Neural cell (in vitro differentiated cells): ENCODE measurements at regions not wholly inside any gene's neighbourhood (a gene's known extent, or its start where the extent isn't known, plus 50 kb on each side); places are given as distances from the start of the nearest gene placed in this dataset.

Experiments used
- EP300 ChIP-seq: fragments of 450-650 bp; conservative IDR thresholded peaks from 2 replicates; pipeline ENCODE4 v1.6.1; 2014; ENCODE audit warnings: antibody characterized with exemption, mild to moderate bottlenecking, moderate library complexity; ENCODE audit not compliant: poor library complexity, severe bottlenecking
- EZH2 ChIP-seq: fragments of 200-600, 300-800 bp; shearing (Covaris generic), sonication (generic); IDR thresholded peaks from 2 replicates; pipeline ENCODE4 v1.6.1; 2014; ENCODE audit warnings: antibody characterized with exemption, low read length, borderline replicate concordance, mild to moderate bottlenecking; ENCODE audit not compliant: insufficient read depth, poor library complexity, severe bottlenecking
- MXI1 ChIP-seq: fragments of 450-650 bp; conservative IDR thresholded peaks from 2 replicates; pipeline ENCODE4 v1.6.1; 2014; ENCODE audit warnings: antibody characterized with exemption, mild to moderate bottlenecking; ENCODE audit not compliant: poor library complexity, severe bottlenecking
- POLR2AphosphoS5 ChIP-seq: IDR thresholded peaks from 2 replicates; pipeline ENCODE4 v1.6.1; 2012
- RAD21 ChIP-seq: fragments of 450-650 bp; conservative IDR thresholded peaks from 2 replicates; pipeline ENCODE4 v1.6.1; 2014; ENCODE audit warnings: antibody characterized with exemption, mild to moderate bottlenecking, moderate library complexity
- SMC3 ChIP-seq: fragments of 450-650 bp; conservative IDR thresholded peaks from 2 replicates; pipeline ENCODE4 v1.6.1; 2014; ENCODE audit warnings: antibody characterized with exemption, mild to moderate bottlenecking, moderate library complexity; ENCODE audit not compliant: poor library complexity
- TAF1 ChIP-seq: IDR thresholded peaks from 2 replicates; pipeline ENCODE4 v1.6.1; 2012; ENCODE audit warnings: low read depth
- TF ChIP-seq, protein P1 (sequence below): fragments of 450-650 bp; IDR thresholded peaks from 2 replicates; pipeline ENCODE4 v1.5.1; 2014; ENCODE audit warnings: antibody characterized with exemption, mild to moderate bottlenecking, moderate library complexity; ENCODE audit not compliant: poor library complexity, severe bottlenecking
- TF ChIP-seq, protein P2 (sequence below): IDR thresholded peaks from 2 replicates; pipeline ENCODE4 v1.6.1; 2012; ENCODE audit warnings: borderline replicate concordance

DNA sequence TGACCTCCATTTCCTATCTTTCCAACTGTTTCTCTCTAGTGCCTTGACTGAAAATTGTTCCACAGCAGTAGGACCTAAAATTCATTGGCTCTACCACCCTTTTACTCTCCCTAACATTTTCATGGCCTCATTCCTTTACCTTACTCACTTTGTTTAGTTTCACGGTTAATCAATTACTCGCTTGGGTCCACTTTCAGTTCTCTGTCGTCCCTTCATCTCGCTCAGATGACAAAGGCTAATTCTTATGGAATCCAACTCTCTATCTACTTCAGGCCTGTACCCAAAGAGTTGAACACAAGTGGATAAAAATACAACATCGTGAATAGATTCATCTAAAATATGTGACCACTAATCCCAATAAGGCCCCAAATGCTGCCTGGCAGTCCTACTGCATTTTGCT is 85.9 kb upstream of the ADO start:
- TF ChIP-seq, protein P1, sequence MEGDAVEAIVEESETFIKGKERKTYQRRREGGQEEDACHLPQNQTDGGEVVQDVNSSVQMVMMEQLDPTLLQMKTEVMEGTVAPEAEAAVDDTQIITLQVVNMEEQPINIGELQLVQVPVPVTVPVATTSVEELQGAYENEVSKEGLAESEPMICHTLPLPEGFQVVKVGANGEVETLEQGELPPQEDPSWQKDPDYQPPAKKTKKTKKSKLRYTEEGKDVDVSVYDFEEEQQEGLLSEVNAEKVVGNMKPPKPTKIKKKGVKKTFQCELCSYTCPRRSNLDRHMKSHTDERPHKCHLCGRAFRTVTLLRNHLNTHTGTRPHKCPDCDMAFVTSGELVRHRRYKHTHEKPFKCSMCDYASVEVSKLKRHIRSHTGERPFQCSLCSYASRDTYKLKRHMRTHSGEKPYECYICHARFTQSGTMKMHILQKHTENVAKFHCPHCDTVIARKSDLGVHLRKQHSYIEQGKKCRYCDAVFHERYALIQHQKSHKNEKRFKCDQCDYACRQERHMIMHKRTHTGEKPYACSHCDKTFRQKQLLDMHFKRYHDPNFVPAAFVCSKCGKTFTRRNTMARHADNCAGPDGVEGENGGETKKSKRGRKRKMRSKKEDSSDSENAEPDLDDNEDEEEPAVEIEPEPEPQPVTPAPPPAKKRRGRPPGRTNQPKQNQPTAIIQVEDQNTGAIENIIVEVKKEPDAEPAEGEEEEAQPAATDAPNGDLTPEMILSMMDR = no peak
- no peak for TF ChIP-seq TAF1
- no peak for TF ChIP-seq EZH2
- TF ChIP-seq, protein P2, sequence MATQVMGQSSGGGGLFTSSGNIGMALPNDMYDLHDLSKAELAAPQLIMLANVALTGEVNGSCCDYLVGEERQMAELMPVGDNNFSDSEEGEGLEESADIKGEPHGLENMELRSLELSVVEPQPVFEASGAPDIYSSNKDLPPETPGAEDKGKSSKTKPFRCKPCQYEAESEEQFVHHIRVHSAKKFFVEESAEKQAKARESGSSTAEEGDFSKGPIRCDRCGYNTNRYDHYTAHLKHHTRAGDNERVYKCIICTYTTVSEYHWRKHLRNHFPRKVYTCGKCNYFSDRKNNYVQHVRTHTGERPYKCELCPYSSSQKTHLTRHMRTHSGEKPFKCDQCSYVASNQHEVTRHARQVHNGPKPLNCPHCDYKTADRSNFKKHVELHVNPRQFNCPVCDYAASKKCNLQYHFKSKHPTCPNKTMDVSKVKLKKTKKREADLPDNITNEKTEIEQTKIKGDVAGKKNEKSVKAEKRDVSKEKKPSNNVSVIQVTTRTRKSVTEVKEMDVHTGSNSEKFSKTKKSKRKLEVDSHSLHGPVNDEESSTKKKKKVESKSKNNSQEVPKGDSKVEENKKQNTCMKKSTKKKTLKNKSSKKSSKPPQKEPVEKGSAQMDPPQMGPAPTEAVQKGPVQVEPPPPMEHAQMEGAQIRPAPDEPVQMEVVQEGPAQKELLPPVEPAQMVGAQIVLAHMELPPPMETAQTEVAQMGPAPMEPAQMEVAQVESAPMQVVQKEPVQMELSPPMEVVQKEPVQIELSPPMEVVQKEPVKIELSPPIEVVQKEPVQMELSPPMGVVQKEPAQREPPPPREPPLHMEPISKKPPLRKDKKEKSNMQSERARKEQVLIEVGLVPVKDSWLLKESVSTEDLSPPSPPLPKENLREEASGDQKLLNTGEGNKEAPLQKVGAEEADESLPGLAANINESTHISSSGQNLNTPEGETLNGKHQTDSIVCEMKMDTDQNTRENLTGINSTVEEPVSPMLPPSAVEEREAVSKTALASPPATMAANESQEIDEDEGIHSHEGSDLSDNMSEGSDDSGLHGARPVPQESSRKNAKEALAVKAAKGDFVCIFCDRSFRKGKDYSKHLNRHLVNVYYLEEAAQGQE = no peak
- TF ChIP-seq POLR2AphosphoS5 = no peak
- TF ChIP-seq EP300 = no peak
- no peak for TF ChIP-seq RAD21
- no peak for TF ChIP-seq SMC3
- TF ChIP-seq MXI1 = no peak
